ENCODE measurements at regions not wholly inside any gene's neighbourhood (a gene's known extent, or its start where the extent isn't known, plus 50 kb on each side); places are given as distances from the start of the nearest gene placed in this dataset.

- 92% methylated on average over 4 of the region's 4 CpGs for WGBS (ENCODE audit: insufficient coverage)
- POLR2A ChIA-PET: no interaction called here
- no peak overlapping the region for H3K4me3 ChIP-seq (ENCODE audit: control insufficient read depth in 1 of 7, extremely low read depth in 1 of 7, insufficient read depth in 4 of 7, low read depth in 2 of 7, low read length in 6 of 7)
- no peaks in the 10 kb centered on the region for H3K9me3 ChIP-seq (ENCODE audit: control extremely low read depth in 1 of 5, control insufficient read depth in 4 of 5, insufficient read depth in 2 of 5, low read depth in 1 of 5, low read length in 4 of 5)
- H3K36me3 ChIP-seq (ENCODE audit: control insufficient read depth in 4 of 4, insufficient read depth in 4 of 4, low read length in 3 of 4): no peaks in the 10 kb centered on the region
- H3K27ac ChIP-seq (ENCODE audit: insufficient read depth in 1 of 2, low read depth in 1 of 2, low read length in 2 of 2, poor library complexity in 1 of 2, severe bottlenecking in 2 of 2): no peak overlapping the region
- no peak for DNase-seq
- CTCF ChIA-PET: interaction anchor here (5.4 kb wide), 1 partner anchor 235 kb away, joined by 48 read pairs; no protein-coding TSS in a partner anchor
- H3K27me3 ChIP-seq (replicated peaks in 2 of 5; ENCODE audit: control insufficient read depth in 4 of 5, insufficient read depth in 5 of 5, low read length in 4 of 5): peaks cover 0 to 11% (median 3%) of the 10 kb centered on the region in 5 experiments
- H3K4me1 ChIP-seq (ENCODE audit: control extremely low read depth in 1 of 4, control insufficient read depth in 4 of 4, insufficient read depth in 4 of 4, low read length in 3 of 4): no peaks in the 10 kb centered on the region
Measured at GRCh38 chr14:61891810-61892209, 129.6 kb downstream of the SNAPC1 start.

DNA sequence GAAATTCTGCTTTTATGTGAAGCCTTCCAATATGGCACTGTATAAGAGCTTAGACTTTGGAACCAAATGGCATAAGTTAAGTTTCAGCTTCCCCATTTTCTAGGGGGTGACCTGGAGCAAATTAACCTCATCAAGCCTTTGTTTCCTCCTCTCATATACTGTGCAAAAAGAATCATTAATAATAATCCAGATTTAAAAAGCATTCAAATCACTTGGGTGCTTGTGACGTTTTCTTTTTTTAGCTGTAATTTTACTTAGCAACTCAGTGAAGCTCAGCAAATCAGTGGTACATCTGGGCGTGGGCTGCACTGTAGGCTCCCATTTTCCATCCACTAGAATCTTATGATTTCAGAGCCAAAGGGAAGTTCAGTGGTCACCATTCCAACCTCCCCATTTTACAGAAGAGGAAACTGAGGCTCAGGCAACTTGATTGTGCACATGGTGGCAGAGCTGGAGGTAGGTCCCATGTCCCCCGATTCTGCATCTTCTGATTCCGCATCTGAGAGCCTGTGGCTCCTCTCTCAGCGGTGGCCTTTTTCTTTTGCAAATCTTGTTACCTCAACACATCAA lies 131.2 kb downstream of the SNAPC1 start:
- peaks cover 0 to 15% (median 6%) of the 10 kb centered on the region in 5 experiments for H3K27me3 ChIP-seq (replicated peaks in 2 of 5; ENCODE audit: control insufficient read depth in 4 of 5, insufficient read depth in 5 of 5, low read length in 4 of 5)
- no peak overlapping the region for H3K4me3 ChIP-seq (ENCODE audit: control insufficient read depth in 1 of 7, extremely low read depth in 1 of 7, insufficient read depth in 4 of 7, low read depth in 2 of 7, low read length in 6 of 7)
- no peak overlapping the region for H3K27ac ChIP-seq (ENCODE audit: insufficient read depth in 1 of 2, low read depth in 1 of 2, low read length in 2 of 2, poor library complexity in 1 of 2, severe bottlenecking in 2 of 2)
- H3K36me3 ChIP-seq (ENCODE audit: control insufficient read depth in 4 of 4, insufficient read depth in 4 of 4, low read length in 3 of 4): no peaks in the 10 kb centered on the region
- no peaks in the 10 kb centered on the region for H3K9me3 ChIP-seq (ENCODE audit: control extremely low read depth in 1 of 5, control insufficient read depth in 4 of 5, insufficient read depth in 2 of 5, low read depth in 1 of 5, low read length in 4 of 5)
- WGBS (ENCODE audit: insufficient coverage): 95% methylated on average over 2 of the region's 5 CpGs
- ChIA-PET POLR2A (no interaction called here), CTCF (interaction anchor here (0.9 to 5.4 kb wide), 5 partner anchors 11 to 233 kb away, joined by 3 to 48 read pairs (median 4); no protein-coding TSS in a partner anchor)
- H3K4me1 ChIP-seq (ENCODE audit: control extremely low read depth in 1 of 4, control insufficient read depth in 4 of 4, insufficient read depth in 4 of 4, low read length in 3 of 4): no peaks in the 10 kb centered on the region
- no peak for DNase-seq

GRCh38 chr14:61894452-61895077 lies 132.3 kb downstream of the SNAPC1 start:
- WGBS (ENCODE audit: insufficient coverage): 100% methylated on average over 1 of the region's 5 CpGs
- H3K4me3 ChIP-seq (ENCODE audit: control insufficient read depth in 1 of 7, extremely low read depth in 1 of 7, insufficient read depth in 4 of 7, low read depth in 2 of 7, low read length in 6 of 7): no peak overlapping the region
- H3K36me3 ChIP-seq (ENCODE audit: control insufficient read depth in 4 of 4, insufficient read depth in 4 of 4, low read length in 3 of 4): no peaks in the 10 kb centered on the region
- peaks cover 0 to 16% (median 6%) of the 10 kb centered on the region in 5 experiments for H3K27me3 ChIP-seq (replicated peaks in 2 of 5; ENCODE audit: control insufficient read depth in 4 of 5, insufficient read depth in 5 of 5, low read length in 4 of 5)
- CTCF ChIA-PET: interaction anchor here (1.4 to 5.4 kb wide), 3 partner anchors 10 to 232 kb away, joined by 4 to 48 read pairs (median 7); no protein-coding TSS in a partner anchor
- H3K4me1 ChIP-seq (ENCODE audit: control extremely low read depth in 1 of 4, control insufficient read depth in 4 of 4, insufficient read depth in 4 of 4, low read length in 3 of 4): no peaks in the 10 kb centered on the region
- peak; percentile 54 to 73 (median 64) for DNase-seq
- H3K9me3 ChIP-seq (ENCODE audit: control extremely low read depth in 1 of 5, control insufficient read depth in 4 of 5, insufficient read depth in 2 of 5, low read depth in 1 of 5, low read length in 4 of 5): no peaks in the 10 kb centered on the region
- no peak overlapping the region for H3K27ac ChIP-seq (ENCODE audit: insufficient read depth in 1 of 2, low read depth in 1 of 2, low read length in 2 of 2, poor library complexity in 1 of 2, severe bottlenecking in 2 of 2)
- POLR2A ChIA-PET: no interaction called here

- DNase-seq: no peak
- Histone ChIP-seq H3K27ac (ENCODE audit: insufficient read depth in 1 of 2, low read depth in 1 of 2, low read length in 2 of 2, poor library complexity in 1 of 2, severe bottlenecking in 2 of 2) (no peak overlapping the region), H3K27me3 (replicated peaks in 2 of 5; ENCODE audit: control insufficient read depth in 4 of 5, insufficient read depth in 5 of 5, low read length in 4 of 5) (peaks cover 0 to 6% (median 3%) of the 10 kb centered on the region in 5 experiments), H3K4me3 (ENCODE audit: control insufficient read depth in 1 of 7, extremely low read depth in 1 of 7, insufficient read depth in 4 of 7, low read depth in 2 of 7, low read length in 6 of 7) (no peak overlapping the region), H3K4me1 (ENCODE audit: control extremely low read depth in 1 of 4, control insufficient read depth in 4 of 4, insufficient read depth in 4 of 4, low read length in 3 of 4) (no peaks in the 10 kb centered on the region), H3K36me3 (ENCODE audit: control insufficient read depth in 4 of 4, insufficient read depth in 4 of 4, low read length in 3 of 4) (no peaks in the 10 kb centered on the region), H3K9me3 (ENCODE audit: control extremely low read depth in 1 of 5, control insufficient read depth in 4 of 5, insufficient read depth in 2 of 5, low read depth in 1 of 5, low read length in 4 of 5) (no peaks in the 10 kb centered on the region)
- ChIA-PET CTCF (interaction anchor here (0.8 to 1.4 kb wide), 3 partner anchors 9 to 230 kb away, joined by 3 to 5 read pairs (median 3); no protein-coding TSS in a partner anchor), POLR2A (no interaction called here)
- 100% methylated on average over 3 of the region's 3 CpGs for WGBS (ENCODE audit: insufficient coverage)
Measured at GRCh38 chr14:61897300-61897699, 135.1 kb downstream of the SNAPC1 start.

- POLR2A ChIA-PET: no interaction called here
- no peak overlapping the region for H3K27ac ChIP-seq (ENCODE audit: insufficient read depth in 1 of 2, low read depth in 1 of 2, low read length in 2 of 2, poor library complexity in 1 of 2, severe bottlenecking in 2 of 2)
- H3K4me3 ChIP-seq (ENCODE audit: control insufficient read depth in 1 of 7, extremely low read depth in 1 of 7, insufficient read depth in 4 of 7, low read depth in 2 of 7, low read length in 6 of 7): no peak overlapping the region
- H3K9me3 ChIP-seq (ENCODE audit: control extremely low read depth in 1 of 5, control insufficient read depth in 4 of 5, insufficient read depth in 2 of 5, low read depth in 1 of 5, low read length in 4 of 5): no peaks in the 10 kb centered on the region
- 96% methylated on average over 5 of the region's 6 CpGs for WGBS (ENCODE audit: insufficient coverage)
- no peaks in the 10 kb centered on the region for H3K4me1 ChIP-seq (ENCODE audit: control extremely low read depth in 1 of 4, control insufficient read depth in 4 of 4, insufficient read depth in 4 of 4, low read length in 3 of 4)
- CTCF ChIA-PET: interaction anchor here (1.4 kb wide), 1 partner anchor 11 kb away, joined by 5 read pairs; no protein-coding TSS in a partner anchor
- DNase-seq: no peak
- no peaks in the 10 kb centered on the region for H3K36me3 ChIP-seq (ENCODE audit: control insufficient read depth in 4 of 4, insufficient read depth in 4 of 4, low read length in 3 of 4)
- peaks cover 0 to 5% (median 3%) of the 10 kb centered on the region in 5 experiments for H3K27me3 ChIP-seq (replicated peaks in 2 of 5; ENCODE audit: control insufficient read depth in 4 of 5, insufficient read depth in 5 of 5, low read length in 4 of 5)
Measured at GRCh38 chr14:61898568-61898967, 136.3 kb downstream of the SNAPC1 start.

- 98% methylated on average over 3 of the region's 4 CpGs for WGBS (ENCODE audit: insufficient coverage)
- ChIA-PET CTCF (interaction anchor here (1.2 kb wide), 1 partner anchor 227 kb away, joined by 3 read pairs; no protein-coding TSS in a partner anchor), POLR2A (no interaction called here)
- Histone ChIP-seq H3K4me1 (ENCODE audit: control extremely low read depth in 1 of 4, control insufficient read depth in 4 of 4, insufficient read depth in 4 of 4, low read length in 3 of 4) (no peaks in the 10 kb centered on the region), H3K27ac (ENCODE audit: insufficient read depth in 1 of 2, low read depth in 1 of 2, low read length in 2 of 2, poor library complexity in 1 of 2, severe bottlenecking in 2 of 2) (no peak overlapping the region), H3K36me3 (ENCODE audit: control insufficient read depth in 4 of 4, insufficient read depth in 4 of 4, low read length in 3 of 4) (no peaks in the 10 kb centered on the region), H3K9me3 (ENCODE audit: control extremely low read depth in 1 of 5, control insufficient read depth in 4 of 5, insufficient read depth in 2 of 5, low read depth in 1 of 5, low read length in 4 of 5) (no peaks in the 10 kb centered on the region), H3K27me3 (replicated peaks in 2 of 5; ENCODE audit: control insufficient read depth in 4 of 5, insufficient read depth in 5 of 5, low read length in 4 of 5) (peaks cover 0 to 5% (median 3%) of the 10 kb centered on the region in 5 experiments), H3K4me3 (ENCODE audit: control insufficient read depth in 1 of 7, extremely low read depth in 1 of 7, insufficient read depth in 4 of 7, low read depth in 2 of 7, low read length in 6 of 7) (no peak overlapping the region)
- no peak for DNase-seq
Measured at GRCh38 chr14:61899497-61899896, 137.3 kb downstream of the SNAPC1 start.

DNA sequence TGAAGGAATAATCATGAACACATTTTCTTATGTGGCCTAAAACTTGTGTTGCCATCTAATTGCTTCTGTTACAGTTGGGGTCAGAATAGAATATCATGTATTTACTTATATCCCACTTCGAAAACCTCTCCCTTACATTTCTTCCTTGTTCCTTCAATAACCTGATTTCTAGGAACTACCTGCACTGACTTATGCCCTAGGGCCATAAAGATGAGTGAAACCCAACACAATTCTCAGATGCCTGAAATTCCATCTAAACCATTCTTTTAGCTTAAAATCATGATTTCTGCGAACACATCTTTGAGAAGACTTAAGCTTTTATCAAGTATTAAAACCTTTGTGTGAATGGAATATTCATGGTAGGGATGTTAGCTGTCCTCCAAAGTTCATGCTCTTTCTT lies 142.7 kb downstream of the SNAPC1 start:
- Histone ChIP-seq H3K4me3 (ENCODE audit: control insufficient read depth in 1 of 7, extremely low read depth in 1 of 7, insufficient read depth in 4 of 7, low read depth in 2 of 7, low read length in 6 of 7) (no peak overlapping the region), H3K9me3 (ENCODE audit: control extremely low read depth in 1 of 5, control insufficient read depth in 4 of 5, insufficient read depth in 2 of 5, low read depth in 1 of 5, low read length in 4 of 5) (no peaks in the 10 kb centered on the region), H3K4me1 (ENCODE audit: control extremely low read depth in 1 of 4, control insufficient read depth in 4 of 4, insufficient read depth in 4 of 4, low read length in 3 of 4) (no peaks in the 10 kb centered on the region), H3K27me3 (replicated peaks in 2 of 5; ENCODE audit: control insufficient read depth in 4 of 5, insufficient read depth in 5 of 5, low read length in 4 of 5) (no peaks in the 10 kb centered on the region), H3K27ac (ENCODE audit: insufficient read depth in 1 of 2, low read depth in 1 of 2, low read length in 2 of 2, poor library complexity in 1 of 2, severe bottlenecking in 2 of 2) (no peak overlapping the region), H3K36me3 (ENCODE audit: control insufficient read depth in 4 of 4, insufficient read depth in 4 of 4, low read length in 3 of 4) (no peaks in the 10 kb centered on the region)
- DNase-seq: no peak
- WGBS (ENCODE audit: insufficient coverage): no CpG with 5 or more reads among the region's 2 CpGs
- CTCF ChIA-PET: interaction anchor here (1.2 to 1.7 kb wide), 3 partner anchors 10 to 20 kb away, joined by 3 to 7 read pairs (median 4); no protein-coding TSS in a partner anchor
- POLR2A ChIA-PET: no interaction called here
